ENCODE measurements at regions not wholly inside any gene's neighbourhood (a gene's known extent, or its start where the extent isn't known, plus 50 kb on each side); places are given as distances from the start of the nearest gene placed in this dataset.

DNA sequence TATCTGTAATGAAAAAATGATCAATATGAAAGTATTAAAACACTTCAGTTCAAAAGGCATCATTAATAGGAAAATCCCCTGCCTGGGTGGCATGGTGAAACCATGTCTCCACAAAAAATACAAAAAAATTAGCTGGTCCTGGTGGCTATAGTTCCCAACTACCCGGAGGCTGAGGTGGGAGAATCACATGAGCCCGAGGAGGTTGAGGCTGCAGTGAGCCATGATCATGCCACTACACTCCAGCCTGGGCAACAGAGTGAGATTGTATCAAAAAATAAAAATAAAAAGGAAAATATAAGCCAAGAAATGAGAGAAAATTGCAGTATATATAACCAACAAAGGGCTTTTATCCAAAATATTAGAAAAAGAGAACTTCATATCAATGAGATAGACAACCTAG, 71.6 kb upstream of the MYCN start:
- TF ChIP-seq, protein P1, sequence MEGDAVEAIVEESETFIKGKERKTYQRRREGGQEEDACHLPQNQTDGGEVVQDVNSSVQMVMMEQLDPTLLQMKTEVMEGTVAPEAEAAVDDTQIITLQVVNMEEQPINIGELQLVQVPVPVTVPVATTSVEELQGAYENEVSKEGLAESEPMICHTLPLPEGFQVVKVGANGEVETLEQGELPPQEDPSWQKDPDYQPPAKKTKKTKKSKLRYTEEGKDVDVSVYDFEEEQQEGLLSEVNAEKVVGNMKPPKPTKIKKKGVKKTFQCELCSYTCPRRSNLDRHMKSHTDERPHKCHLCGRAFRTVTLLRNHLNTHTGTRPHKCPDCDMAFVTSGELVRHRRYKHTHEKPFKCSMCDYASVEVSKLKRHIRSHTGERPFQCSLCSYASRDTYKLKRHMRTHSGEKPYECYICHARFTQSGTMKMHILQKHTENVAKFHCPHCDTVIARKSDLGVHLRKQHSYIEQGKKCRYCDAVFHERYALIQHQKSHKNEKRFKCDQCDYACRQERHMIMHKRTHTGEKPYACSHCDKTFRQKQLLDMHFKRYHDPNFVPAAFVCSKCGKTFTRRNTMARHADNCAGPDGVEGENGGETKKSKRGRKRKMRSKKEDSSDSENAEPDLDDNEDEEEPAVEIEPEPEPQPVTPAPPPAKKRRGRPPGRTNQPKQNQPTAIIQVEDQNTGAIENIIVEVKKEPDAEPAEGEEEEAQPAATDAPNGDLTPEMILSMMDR (IDR thresholded peaks at IDR 0.05; ENCODE audit: low read depth, low read length), result no peak
- TF ChIP-seq EZH2phosphoT487 (IDR thresholded peaks at IDR 0.05; ENCODE audit: low read depth), result no peak

Data from OCI-LY3 (cell line).